Jurkat, Clone E6-1 (cell line): ENCODE measurements at regions not wholly inside any gene's neighbourhood (a gene's known extent, or its start where the extent isn't known, plus 50 kb on each side); places are given as distances from the start of the nearest gene placed in this dataset.
"Not testable (repeated sequence)": the region's sequence is repeated elsewhere in the genome, so short reads cannot be mapped to it uniquely, and the experiment has no call there.

Experiments
- DNase-seq: peaks from one replicate; pipeline ENCODE4 v3.0.0-alpha.2; 2011; ENCODE audit warnings: low read depth, low spot score
- H3K4me3 ChIP-seq: 2 replicates; pipeline ENCODE4 v1.5.1; 2011; ENCODE audit warnings: mild to moderate bottlenecking, low read length, control low read depth, moderate library complexity

GRCh38 chr4:20017070-20017776 is 234.5 kb upstream of the SLIT2 start:
- H3K4me3 ChIP-seq, result no peak overlapping the region
- DNase-seq, result no peak

- H3K4me3 ChIP-seq, result no peak overlapping the region
- DNase-seq, result no peak
These were observed 236.0 kb upstream of the SLIT2 start for GRCh38 chr4:20015636-20016224.

GRCh38 chr4:20003836-20004558 is 247.7 kb upstream of the SLIT2 start:
- not testable (repeated sequence) for H3K4me3 ChIP-seq, DNase-seq

GRCh38 chr4:19999775-20000414 is 251.8 kb upstream of the SLIT2 start:
- DNase-seq, result no peak

GRCh38 chr4:19999276-19999675 is 252.4 kb upstream of the SLIT2 start:
- no peak for DNase-seq
- no peak overlapping the region for H3K4me3 ChIP-seq

More at GRCh38 chr4:19999775-20000414, 251.8 kb upstream of the SLIT2 start:
- no peak overlapping the region for H3K4me3 ChIP-seq

- no peak overlapping the region for H3K4me3 ChIP-seq
- DNase-seq, result peak; percentile 19
These were observed 258.5 kb upstream of the SLIT2 start for GRCh38 chr4:19993242-19993641.

- DNase-seq, result no peak
- no peak overlapping the region for H3K4me3 ChIP-seq
These were observed 259.1 kb upstream of the SLIT2 start for GRCh38 chr4:19992471-19993093.

- H3K4me3 ChIP-seq, result no peak overlapping the region
- no peak for DNase-seq
These were observed 264.0 kb upstream of the SLIT2 start for GRCh38 chr4:19987746-19988145.

- DNase-seq, result no peak
These were observed 268.6 kb upstream of the SLIT2 start for GRCh38 chr4:19983072-19983471.

GRCh38 chr4:19982556-19982955 is 269.1 kb upstream of the SLIT2 start:
- DNase-seq, result no peak
- H3K4me3 ChIP-seq, result no peak overlapping the region

More at GRCh38 chr4:19983072-19983471, 268.6 kb upstream of the SLIT2 start:
- H3K4me3 ChIP-seq, result no peak overlapping the region

- DNase-seq, result no peak
- H3K4me3 ChIP-seq, result no peak overlapping the region
These were observed 279.9 kb upstream of the SLIT2 start for GRCh38 chr4:19971829-19972228.

- H3K4me3 ChIP-seq, result no peak overlapping the region
- no peak for DNase-seq
These were observed 282.2 kb upstream of the SLIT2 start for GRCh38 chr4:19969492-19969891.

- no peak overlapping the region for H3K4me3 ChIP-seq
- DNase-seq, result no peak
These were observed 290.6 kb upstream of the SLIT2 start for GRCh38 chr4:19961091-19961490.

- no peak for DNase-seq
- H3K4me3 ChIP-seq, result no peak overlapping the region
These were observed 292.9 kb upstream of the SLIT2 start for GRCh38 chr4:19958848-19959247.

GRCh38 chr4:19947349-19947748 is 304.4 kb upstream of the SLIT2 start:
- no peak for DNase-seq
- no peak overlapping the region for H3K4me3 ChIP-seq

GRCh38 chr4:19945979-19946380 is 305.7 kb upstream of the SLIT2 start:
- no peak overlapping the region for H3K4me3 ChIP-seq
- DNase-seq, result peak; percentile 73

- DNase-seq, result no peak
- H3K4me3 ChIP-seq, result no peak overlapping the region
These were observed 306.2 kb upstream of the SLIT2 start for GRCh38 chr4:19945501-19945900.

- no peak for DNase-seq
- no peak overlapping the region for H3K4me3 ChIP-seq
These were observed 306.9 kb upstream of the SLIT2 start for GRCh38 chr4:19944806-19945205.

- no peak overlapping the region for H3K4me3 ChIP-seq
- no peak for DNase-seq
These were observed 307.5 kb upstream of the SLIT2 start for GRCh38 chr4:19944251-19944650.
